ENCODE measurements at regions not wholly inside any gene's neighbourhood (a gene's known extent, or its start where the extent isn't known, plus 50 kb on each side); places are given as distances from the start of the nearest gene placed in this dataset.

DNA sequence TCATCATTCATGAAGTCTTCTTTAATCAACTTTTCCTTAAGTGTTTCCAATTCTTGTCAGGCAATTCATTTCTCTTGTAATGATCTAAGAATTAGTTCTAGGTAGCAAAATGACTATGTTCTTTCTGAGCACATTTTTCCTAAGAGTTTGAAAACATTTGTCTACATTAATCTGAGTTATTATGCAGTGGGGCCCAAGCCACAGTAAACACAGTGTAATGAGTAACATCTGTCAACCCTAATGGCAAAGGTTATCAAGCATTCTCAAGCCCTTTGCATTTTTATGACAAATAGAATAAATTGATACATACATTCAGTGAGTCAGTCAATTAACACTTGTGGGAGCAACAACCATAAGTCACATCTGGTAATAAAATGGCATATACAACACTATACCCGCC is 106.7 kb upstream of the ZC3H12C start:
- Histone ChIP-seq H3K4me1 (ENCODE audit: control insufficient read depth, insufficient read depth, low read length) (no peaks in the 10 kb centered on the region), H3K27ac (ENCODE audit: low read length) (no peak overlapping the region), H3K4me3 (ENCODE audit: low read depth in 2 of 2, low read length in 2 of 2) (no peak overlapping the region), H3K36me3 (ENCODE audit: control insufficient read depth, insufficient read depth, low read length) (no peaks in the 10 kb centered on the region), H3K9me3 (ENCODE audit: control insufficient read depth, insufficient read depth, low read depth, low read length) (no peaks in the 10 kb centered on the region), H3K27me3 (ENCODE audit: control insufficient read depth, insufficient read depth, low read length) (no peaks in the 10 kb centered on the region; the same call in 1 of the 2 replicates)
- TF ChIP-seq TCF7L2 (IDR thresholded peaks at IDR 0.05; ENCODE audit: low read depth, low read length) (no peak), SIN3A (IDR thresholded peaks at IDR 0.05; ENCODE audit: borderline replicate concordance, insufficient read depth, low read depth, low read length) (no peak), POLR2AphosphoS5 (IDR thresholded peaks at IDR 0.05; ENCODE audit: low read depth, low read length) (no peak)
- TF ChIP-seq, protein P1, sequence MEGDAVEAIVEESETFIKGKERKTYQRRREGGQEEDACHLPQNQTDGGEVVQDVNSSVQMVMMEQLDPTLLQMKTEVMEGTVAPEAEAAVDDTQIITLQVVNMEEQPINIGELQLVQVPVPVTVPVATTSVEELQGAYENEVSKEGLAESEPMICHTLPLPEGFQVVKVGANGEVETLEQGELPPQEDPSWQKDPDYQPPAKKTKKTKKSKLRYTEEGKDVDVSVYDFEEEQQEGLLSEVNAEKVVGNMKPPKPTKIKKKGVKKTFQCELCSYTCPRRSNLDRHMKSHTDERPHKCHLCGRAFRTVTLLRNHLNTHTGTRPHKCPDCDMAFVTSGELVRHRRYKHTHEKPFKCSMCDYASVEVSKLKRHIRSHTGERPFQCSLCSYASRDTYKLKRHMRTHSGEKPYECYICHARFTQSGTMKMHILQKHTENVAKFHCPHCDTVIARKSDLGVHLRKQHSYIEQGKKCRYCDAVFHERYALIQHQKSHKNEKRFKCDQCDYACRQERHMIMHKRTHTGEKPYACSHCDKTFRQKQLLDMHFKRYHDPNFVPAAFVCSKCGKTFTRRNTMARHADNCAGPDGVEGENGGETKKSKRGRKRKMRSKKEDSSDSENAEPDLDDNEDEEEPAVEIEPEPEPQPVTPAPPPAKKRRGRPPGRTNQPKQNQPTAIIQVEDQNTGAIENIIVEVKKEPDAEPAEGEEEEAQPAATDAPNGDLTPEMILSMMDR (IDR thresholded peaks at IDR 0.05) = no peak
- TF ChIP-seq, protein P2, sequence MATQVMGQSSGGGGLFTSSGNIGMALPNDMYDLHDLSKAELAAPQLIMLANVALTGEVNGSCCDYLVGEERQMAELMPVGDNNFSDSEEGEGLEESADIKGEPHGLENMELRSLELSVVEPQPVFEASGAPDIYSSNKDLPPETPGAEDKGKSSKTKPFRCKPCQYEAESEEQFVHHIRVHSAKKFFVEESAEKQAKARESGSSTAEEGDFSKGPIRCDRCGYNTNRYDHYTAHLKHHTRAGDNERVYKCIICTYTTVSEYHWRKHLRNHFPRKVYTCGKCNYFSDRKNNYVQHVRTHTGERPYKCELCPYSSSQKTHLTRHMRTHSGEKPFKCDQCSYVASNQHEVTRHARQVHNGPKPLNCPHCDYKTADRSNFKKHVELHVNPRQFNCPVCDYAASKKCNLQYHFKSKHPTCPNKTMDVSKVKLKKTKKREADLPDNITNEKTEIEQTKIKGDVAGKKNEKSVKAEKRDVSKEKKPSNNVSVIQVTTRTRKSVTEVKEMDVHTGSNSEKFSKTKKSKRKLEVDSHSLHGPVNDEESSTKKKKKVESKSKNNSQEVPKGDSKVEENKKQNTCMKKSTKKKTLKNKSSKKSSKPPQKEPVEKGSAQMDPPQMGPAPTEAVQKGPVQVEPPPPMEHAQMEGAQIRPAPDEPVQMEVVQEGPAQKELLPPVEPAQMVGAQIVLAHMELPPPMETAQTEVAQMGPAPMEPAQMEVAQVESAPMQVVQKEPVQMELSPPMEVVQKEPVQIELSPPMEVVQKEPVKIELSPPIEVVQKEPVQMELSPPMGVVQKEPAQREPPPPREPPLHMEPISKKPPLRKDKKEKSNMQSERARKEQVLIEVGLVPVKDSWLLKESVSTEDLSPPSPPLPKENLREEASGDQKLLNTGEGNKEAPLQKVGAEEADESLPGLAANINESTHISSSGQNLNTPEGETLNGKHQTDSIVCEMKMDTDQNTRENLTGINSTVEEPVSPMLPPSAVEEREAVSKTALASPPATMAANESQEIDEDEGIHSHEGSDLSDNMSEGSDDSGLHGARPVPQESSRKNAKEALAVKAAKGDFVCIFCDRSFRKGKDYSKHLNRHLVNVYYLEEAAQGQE (IDR thresholded peaks at IDR 0.05; ENCODE audit: insufficient read depth in 1 of 2, low read depth in 2 of 2, low read length in 1 of 2) = no peak
- ChIA-PET CTCF (no interaction called here), POLR2A (no interaction called here)
- no peak for ATAC-seq
- in situ Hi-C loops (cut with HindIII; ENCODE audit: low pct_unique_long_range_greater_than_20kb, low sequenced_read_pairs) (no loop called here), intact Hi-C loops (cut with micrococcal nuclease; ENCODE audit: unreplicated experiment) (no loop called here)
- no peak for DNase-seq (ENCODE audit: low read depth, low spot score)
- no TSS peak for BruUV-seq (replicated peaks)

DNA sequence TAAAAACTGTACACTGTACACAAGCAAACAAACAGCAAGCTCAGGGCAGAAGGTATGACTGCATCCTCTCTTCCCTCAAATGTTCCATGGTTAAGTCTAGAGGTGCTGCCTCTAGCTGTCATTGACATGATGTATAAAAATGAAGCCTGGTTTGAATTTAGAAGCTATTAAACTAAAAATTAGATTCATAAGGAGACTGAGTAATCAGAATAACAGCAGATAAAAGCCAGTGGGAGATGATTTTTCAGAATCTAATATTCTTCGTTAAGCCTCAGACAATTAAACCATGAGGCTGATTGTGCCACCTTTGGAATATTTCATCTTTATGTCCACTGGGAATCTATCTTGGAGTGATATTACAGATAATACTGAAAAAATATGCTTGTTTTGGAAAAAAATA is 101.4 kb upstream of the ZC3H12C start:
- BruUV-seq (replicated peaks) = no TSS peak
- intact Hi-C loops (cut with micrococcal nuclease; ENCODE audit: unreplicated experiment) (no loop called here), in situ Hi-C loops (cut with HindIII; ENCODE audit: low pct_unique_long_range_greater_than_20kb, low sequenced_read_pairs) (no loop called here)
- Histone ChIP-seq H3K4me1 (ENCODE audit: control insufficient read depth, insufficient read depth, low read length) (no peaks in the 10 kb centered on the region), H3K36me3 (ENCODE audit: control insufficient read depth, insufficient read depth, low read length) (no peaks in the 10 kb centered on the region), H3K4me3 (ENCODE audit: low read depth in 2 of 2, low read length in 2 of 2) (no peak overlapping the region), H3K27ac (ENCODE audit: low read length) (no peak overlapping the region), H3K27me3 (ENCODE audit: control insufficient read depth, insufficient read depth, low read length) (no peaks in the 10 kb centered on the region; the same call in 1 of the 2 replicates), H3K9me3 (ENCODE audit: control insufficient read depth, insufficient read depth, low read depth, low read length) (no peaks in the 10 kb centered on the region)
- ChIA-PET CTCF (no interaction called here), POLR2A (no interaction called here)
- ATAC-seq (no peak), DNase-seq (ENCODE audit: low read depth, low spot score) (no peak)
- TF ChIP-seq POLR2AphosphoS5 (IDR thresholded peaks at IDR 0.05; ENCODE audit: low read depth, low read length) (no peak), TCF7L2 (IDR thresholded peaks at IDR 0.05; ENCODE audit: low read depth, low read length) (no peak), SIN3A (IDR thresholded peaks at IDR 0.05; ENCODE audit: borderline replicate concordance, insufficient read depth, low read depth, low read length) (no peak)
- TF ChIP-seq, protein P1 (IDR thresholded peaks at IDR 0.05) = no peak
- TF ChIP-seq, protein P2 (IDR thresholded peaks at IDR 0.05; ENCODE audit: insufficient read depth in 1 of 2, low read depth in 2 of 2, low read length in 1 of 2) = no peak

All from Panc1 (cell line).